HL-60 (cell line): ENCODE measurements at regions not wholly inside any gene's neighbourhood (a gene's known extent, or its start where the extent isn't known, plus 50 kb on each side); places are given as distances from the start of the nearest gene placed in this dataset.

Source experiments
- DNase-seq, 2 experiments: peaks; one replicate each; pipeline ENCODE4 v3.0.0-alpha.2; 2010 to 2020; ENCODE audit warnings: low read depth in 1 of 2, low spot score in 1 of 2
- H3K27ac ChIP-seq: fragments of 250-450 bp; sonication (Bioruptor Pico); replicated peaks from 2 replicates; pipeline ENCODE4 v1.5.1; 2020; ENCODE audit warnings: mild to moderate bottlenecking, moderate library complexity
- H3K27me3 ChIP-seq: fragments of 250-450 bp; sonication (Bioruptor Pico); 2 replicates; pipeline ENCODE4 v1.5.1; 2021; ENCODE audit warnings: mild to moderate bottlenecking, moderate library complexity; ENCODE audit not compliant: insufficient read depth, poor library complexity, severe bottlenecking
- H3K4me3 ChIP-seq: replicated peaks from 2 replicates; pipeline ENCODE4 v1.5.1; 2011; ENCODE audit warnings: mild to moderate bottlenecking, control low read depth, low read length; ENCODE audit not compliant: insufficient read depth
- CTCF ChIP-seq: IDR thresholded peaks from one replicate; pipeline ENCODE4 v1.5.1; 2011; ENCODE audit warnings: low read length, control low read depth, inconsistent platforms; ENCODE audit not compliant: insufficient read depth
- GABPA ChIP-seq: IDR thresholded peaks from 2 replicates; pipeline ENCODE4 v1.6.1; 2012; ENCODE audit warnings: low read depth
- POLR2AphosphoS5 ChIP-seq: IDR thresholded peaks from 2 replicates; pipeline ENCODE4 v1.6.1; 2012; ENCODE audit warnings: low read depth
- REST ChIP-seq: IDR thresholded peaks from 2 replicates; pipeline ENCODE4 v1.6.1; 2012; ENCODE audit warnings: low read depth; ENCODE audit not compliant: insufficient replicate concordance
- SPI1 ChIP-seq: IDR thresholded peaks from 2 replicates; pipeline ENCODE4 v1.6.1; 2012; ENCODE audit warnings: low read depth, mild to moderate bottlenecking, borderline replicate concordance

- no peak for DNase-seq
- TF ChIP-seq REST (no peak), GABPA (no peak), CTCF (no peak), POLR2AphosphoS5 (no peak), SPI1 (no peak)
- Histone ChIP-seq H3K4me3 (no peak overlapping the region), H3K27me3 (no peaks in the 10 kb centered on the region), H3K27ac (no peak overlapping the region)
Measured at GRCh38 chr3:71961891-71962290, 176.9 kb upstream of the PROK2 start.

- H3K27me3 ChIP-seq, result no peaks in the 10 kb centered on the region
- H3K27ac ChIP-seq, result no peak overlapping the region
- H3K4me3 ChIP-seq, result no peak overlapping the region
- TF ChIP-seq REST (no peak), POLR2AphosphoS5 (no peak), GABPA (no peak), SPI1 (no peak), CTCF (no peak)
- no peak for DNase-seq
Measured at GRCh38 chr3:71961378-71961777, 176.4 kb upstream of the PROK2 start.

- no peak for DNase-seq
- H3K27ac ChIP-seq, result no peak overlapping the region
- no peak for TF ChIP-seq REST
- no peak for TF ChIP-seq SPI1
- no peak for TF ChIP-seq CTCF
- no peak for TF ChIP-seq POLR2AphosphoS5
- TF ChIP-seq GABPA, result no peak
- no peak overlapping the region for H3K4me3 ChIP-seq
- H3K27me3 ChIP-seq, result no peaks in the 10 kb centered on the region
Measured at GRCh38 chr3:71958533-71958932, 173.6 kb upstream of the PROK2 start.
